Daoy (cell line): ENCODE measurements at regions not wholly inside any gene's neighbourhood (a gene's known extent, or its start where the extent isn't known, plus 50 kb on each side); places are given as distances from the start of the nearest gene placed in this dataset.

ENCODE experiments used
- DNase-seq: peaks from one replicate; pipeline ENCODE4 v3.0.0-alpha.2; 2015; ENCODE audit warnings: low read depth

DNA sequence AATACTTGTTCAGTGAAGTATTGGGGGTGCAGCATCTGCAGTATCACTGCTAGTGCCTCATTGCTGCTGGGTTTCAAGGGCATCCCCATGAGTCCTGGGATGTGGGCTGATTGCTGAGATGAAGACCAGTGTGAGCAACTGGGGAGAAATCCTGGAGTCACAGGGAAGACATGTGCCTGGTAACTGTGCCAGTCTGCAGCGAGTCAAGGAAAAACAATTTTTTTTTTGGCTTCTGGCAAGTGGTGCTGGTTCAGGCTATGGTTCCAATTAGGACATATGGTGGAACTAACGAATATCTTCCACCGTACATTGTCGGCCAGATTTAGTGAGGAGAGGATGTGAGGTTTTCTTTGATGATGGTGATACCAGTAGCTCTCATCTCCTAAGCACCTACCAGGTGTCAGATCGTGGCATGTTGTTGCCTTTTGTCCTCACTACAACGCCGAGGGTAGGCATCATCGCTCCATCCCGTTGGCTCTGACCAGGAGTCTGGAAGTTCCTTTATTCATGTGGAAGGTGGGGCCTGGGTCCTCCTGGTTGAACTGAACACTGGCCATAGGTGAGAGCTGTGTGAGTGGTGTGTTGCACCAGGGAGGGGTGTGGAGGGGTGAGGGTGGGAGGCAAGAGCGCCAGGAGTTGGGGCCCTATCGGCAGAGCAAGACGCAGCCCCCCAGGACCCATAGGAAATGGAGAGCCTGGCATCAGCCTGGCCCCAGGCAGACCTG is 118.0 kb upstream of the HS6ST1 start:
- DNase-seq = no peak

GRCh38 chr2:128437204-128437565 is 118.5 kb upstream of the HS6ST1 start:
- DNase-seq = no peak

GRCh38 chr2:128438091-128438490 is 119.4 kb upstream of the HS6ST1 start:
- DNase-seq = no peak

GRCh38 chr2:128438586-128438985 is 119.9 kb upstream of the HS6ST1 start:
- DNase-seq = no peak

- DNase-seq = no peak
Measured at GRCh38 chr2:128439031-128439790, 120.5 kb upstream of the HS6ST1 start.

- DNase-seq = no peak
Measured at GRCh38 chr2:128439791-128440665, 121.4 kb upstream of the HS6ST1 start.

GRCh38 chr2:128440666-128441340 is 122.1 kb upstream of the HS6ST1 start:
- no peak for DNase-seq

DNA sequence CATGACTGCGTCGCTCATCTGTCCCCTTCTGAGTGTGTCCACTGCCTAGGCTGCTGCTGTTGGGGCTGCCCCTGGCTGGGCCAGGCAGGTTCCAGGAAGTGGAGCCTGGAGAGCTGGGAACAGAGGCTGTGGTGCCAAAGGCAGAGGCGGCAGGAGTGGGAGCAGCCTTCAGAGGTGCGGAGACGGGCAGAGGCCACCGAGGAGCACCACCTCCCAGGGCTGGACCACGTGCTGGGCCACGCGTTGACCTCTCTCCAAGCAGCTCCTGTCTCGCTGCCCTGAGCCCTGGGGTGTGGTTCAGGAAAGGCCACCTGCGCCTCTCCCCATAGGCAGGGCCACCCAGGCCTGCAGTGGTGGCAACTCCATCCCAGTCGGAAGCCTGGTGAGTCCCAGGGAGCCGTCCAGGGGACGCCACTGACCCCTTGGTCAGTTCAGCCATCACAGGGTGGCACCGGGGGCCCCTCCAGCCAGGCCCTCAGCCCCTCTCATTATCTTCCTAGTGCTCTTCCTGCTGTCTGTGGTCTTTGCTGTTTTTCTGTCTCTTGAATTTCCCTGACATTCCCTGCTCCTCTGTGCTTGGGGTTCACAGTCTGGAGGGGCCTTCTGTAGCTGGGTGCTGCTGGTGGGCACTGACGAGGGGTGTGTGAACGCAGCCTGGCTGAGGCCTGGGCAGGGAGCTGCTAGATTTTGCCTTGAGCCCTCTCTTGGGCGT is 122.8 kb upstream of the HS6ST1 start:
- no peak for DNase-seq

- no peak for DNase-seq
Measured at GRCh38 chr2:128442053-128442751, 123.5 kb upstream of the HS6ST1 start.

DNA sequence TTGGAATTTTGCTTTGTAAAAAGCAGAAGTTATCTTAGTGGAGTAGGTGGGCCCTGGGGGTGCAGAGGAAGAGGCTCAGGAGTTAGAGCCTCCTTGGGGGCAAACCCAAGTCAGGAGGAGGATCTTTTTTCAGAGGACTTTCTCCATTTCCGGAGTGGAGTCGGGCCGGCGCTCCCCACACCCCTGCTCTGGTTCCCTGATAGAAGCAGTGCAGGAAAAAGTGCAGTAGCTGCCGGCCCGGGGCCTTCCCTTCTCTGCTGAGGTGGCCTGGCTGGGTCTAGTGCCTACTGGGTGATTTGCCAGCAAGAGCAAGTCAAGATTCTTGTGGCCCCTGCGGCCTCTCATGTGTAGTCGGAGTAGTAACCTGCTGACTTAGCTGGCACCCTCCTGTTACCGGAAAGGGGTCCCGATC is 124.2 kb upstream of the HS6ST1 start:
- no peak for DNase-seq

- no peak for DNase-seq
Measured at GRCh38 chr2:128444121-128444771, 125.6 kb upstream of the HS6ST1 start.

DNA sequence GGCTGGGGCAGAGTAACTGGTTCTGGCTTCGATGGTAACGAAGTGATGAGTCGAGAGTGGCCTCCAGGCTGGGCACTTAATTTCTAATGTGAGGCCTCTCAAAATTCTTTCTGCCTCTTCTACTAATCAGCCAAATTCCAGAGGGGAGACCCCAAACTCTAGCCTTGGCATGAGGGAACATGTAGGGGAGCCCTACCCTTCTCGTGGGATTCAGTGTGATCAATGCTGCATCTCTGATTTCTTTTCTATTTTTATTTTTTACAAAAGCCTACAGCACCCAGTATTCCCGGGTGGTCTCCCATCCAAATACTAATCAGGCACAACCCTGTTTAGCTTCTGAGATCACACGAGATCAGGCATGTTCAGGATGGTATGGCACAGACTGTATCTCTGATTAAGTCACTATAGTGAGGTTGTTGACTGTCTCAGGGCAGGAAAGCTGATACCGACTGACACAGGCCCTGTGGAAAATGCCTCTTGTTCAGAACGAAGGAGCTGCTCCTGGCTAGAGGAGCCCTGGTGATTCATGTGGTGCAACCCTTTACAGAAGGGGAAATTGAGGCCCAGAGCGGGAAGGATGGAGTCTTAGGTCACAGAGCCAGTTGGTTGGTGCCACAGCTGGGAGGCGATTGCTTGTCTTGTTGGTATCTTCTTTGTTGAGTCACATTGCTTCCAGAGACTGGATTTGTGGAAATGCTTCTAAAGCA is 126.3 kb upstream of the HS6ST1 start:
- no peak for DNase-seq

DNA sequence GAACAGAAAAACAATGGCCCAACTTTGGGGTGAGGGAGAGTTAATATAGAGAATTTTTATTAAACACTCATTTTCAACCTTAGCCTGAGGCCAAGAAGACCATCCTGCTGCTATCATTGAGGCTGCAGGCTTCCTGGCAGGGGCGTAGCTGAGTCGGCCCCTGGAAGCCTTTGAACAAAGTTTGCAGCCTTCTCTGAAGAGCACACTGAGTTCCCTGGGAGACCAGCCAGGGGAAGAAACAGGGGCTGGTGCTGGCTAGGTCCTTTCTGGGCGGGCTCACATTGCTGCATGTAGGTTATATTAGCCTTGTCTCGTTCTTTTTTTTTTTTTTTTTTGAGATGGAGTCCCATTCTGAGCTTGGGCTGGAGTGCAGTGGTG is 126.8 kb upstream of the HS6ST1 start:
- no peak for DNase-seq

- DNase-seq = no peak
Measured at GRCh38 chr2:128446049-128446873, 127.6 kb upstream of the HS6ST1 start.

DNA sequence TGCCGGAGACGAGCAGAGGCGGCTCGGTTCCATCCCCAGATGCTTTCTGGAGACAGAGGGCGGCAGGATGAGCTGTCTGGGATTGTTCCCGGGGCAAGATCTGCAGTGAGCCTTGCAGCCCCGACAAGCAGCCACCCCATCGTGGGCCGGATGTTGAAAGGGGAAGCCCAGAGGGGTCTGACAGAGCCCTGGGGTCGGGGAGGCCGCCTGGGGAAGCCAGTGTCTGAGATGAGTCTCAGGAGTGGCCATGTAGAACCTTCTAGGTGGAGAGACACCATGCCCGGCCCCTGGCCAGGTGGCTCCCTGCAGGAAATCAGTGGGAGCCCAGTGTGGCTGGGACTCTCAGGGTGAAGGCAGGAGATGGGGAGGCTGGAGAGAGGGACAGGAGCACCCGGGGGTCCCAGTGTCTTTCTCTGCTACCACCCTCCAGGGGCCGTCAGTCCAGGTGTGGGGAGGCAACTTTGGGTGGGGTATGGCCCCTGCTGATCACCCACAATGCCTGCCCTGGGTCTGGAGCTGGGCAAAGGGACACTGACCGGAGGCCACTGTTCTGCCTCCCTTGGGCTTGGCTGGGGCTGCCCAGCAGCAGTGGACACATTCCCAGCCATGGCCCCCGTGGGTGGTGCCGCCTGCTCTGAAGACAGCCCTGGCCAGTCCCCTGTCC is 128.3 kb upstream of the HS6ST1 start:
- no peak for DNase-seq

DNA sequence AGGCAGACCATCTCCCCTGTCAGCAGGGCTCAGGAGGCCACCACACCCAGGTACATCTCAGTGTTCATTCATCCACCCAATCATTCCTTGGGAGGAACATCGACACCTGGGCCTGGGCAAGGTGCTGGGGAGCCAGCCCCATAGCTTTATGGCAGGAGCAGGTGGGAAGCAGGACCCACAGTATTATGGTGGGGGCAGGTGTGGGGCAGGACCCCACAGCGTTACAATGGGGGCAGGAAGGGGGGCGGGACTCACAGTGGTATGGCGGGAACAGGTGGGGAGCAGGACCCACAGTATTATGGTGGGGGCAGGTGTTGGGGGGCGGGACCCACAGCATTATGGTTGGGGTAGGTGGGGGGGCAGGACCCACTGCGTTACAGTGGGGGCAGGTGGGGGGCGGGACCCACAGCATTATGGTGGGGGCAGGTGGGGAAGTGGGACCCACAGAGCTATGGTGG is 128.9 kb upstream of the HS6ST1 start:
- no peak for DNase-seq

GRCh38 chr2:128448331-128449225 is 129.9 kb upstream of the HS6ST1 start:
- no peak for DNase-seq
